SK-N-SH (cell line): ENCODE measurements at regions not wholly inside any gene's neighbourhood (a gene's known extent, or its start where the extent isn't known, plus 50 kb on each side); places are given as distances from the start of the nearest gene placed in this dataset.

Source experiments
- CTCF ChIP-seq: fragments of 200-600 bp; sonication (generic); IDR thresholded peaks from 2 replicates; pipeline ENCODE4 v1.6.1; 2017; ENCODE audit warnings: antibody characterized with exemption, mild to moderate bottlenecking, moderate library complexity
- EP300 ChIP-seq, 2 experiments: IDR thresholded peaks; 2 replicates each; pipeline versions ENCODE4 v1.4.0 to v1.6.1; 2012; ENCODE audit warnings: borderline replicate concordance in 1 of 2, low read depth in 1 of 2, low read length in 1 of 2
- EZH2phosphoT487 ChIP-seq: fragments of 200-600 bp; sonication (generic); IDR thresholded peaks from 2 replicates; pipeline ENCODE4 v1.6.1; 2017; ENCODE audit warnings: low read depth, mixed run types, mild to moderate bottlenecking, antibody characterized with exemption, moderate library complexity, borderline replicate concordance
- FOSL2 ChIP-seq: IDR thresholded peaks from 2 replicates; pipeline ENCODE4 v1.4.0; 2012; ENCODE audit warnings: low read depth, mild to moderate bottlenecking, moderate library complexity, borderline replicate concordance
- POLR2AphosphoS5 ChIP-seq: IDR thresholded peaks from 2 replicates; pipeline ENCODE4 v1.6.1; 2012; ENCODE audit warnings: low read depth, low read length
- RCOR1 ChIP-seq: fragments of 150-350 bp; IDR thresholded peaks from 2 replicates; pipeline ENCODE4 v1.6.1; 2017; ENCODE audit warnings: antibody characterized with exemption, low read length
- RXRA ChIP-seq: IDR thresholded peaks from 2 replicates; pipeline ENCODE4 v1.4.0; 2012; ENCODE audit warnings: low read depth, mild to moderate bottlenecking, borderline replicate concordance
- SIN3A ChIP-seq: IDR thresholded peaks from 2 replicates; pipeline ENCODE4 v1.6.1; 2012; ENCODE audit warnings: low read depth, mild to moderate bottlenecking, low read length, moderate library complexity, borderline replicate concordance
- SMC3 ChIP-seq: IDR thresholded peaks from 2 replicates; pipeline ENCODE4 v1.6.1; 2012; ENCODE audit warnings: low read depth, low read length, improper control_type of control experiment
- YY1 ChIP-seq: IDR thresholded peaks from 2 replicates; pipeline ENCODE4 v1.4.0; 2012; ENCODE audit warnings: low read depth, mild to moderate bottlenecking
- TF ChIP-seq, protein P1 (sequence below): IDR thresholded peaks from 2 replicates; pipeline ENCODE4 v1.4.0; 2012; ENCODE audit warnings: low read depth

- TF ChIP-seq SIN3A (no peak), CTCF (no peak), EZH2phosphoT487 (no peak), FOSL2 (no peak), EP300 (IDR thresholded peaks at IDR 0.05; ENCODE audit: borderline replicate concordance in 1 of 2, low read depth in 1 of 2, low read length in 1 of 2) (no peak), YY1 (no peak), POLR2AphosphoS5 (no peak), RCOR1 (no peak), SMC3 (no peak), RXRA (no peak)
- TF ChIP-seq, protein P1, sequence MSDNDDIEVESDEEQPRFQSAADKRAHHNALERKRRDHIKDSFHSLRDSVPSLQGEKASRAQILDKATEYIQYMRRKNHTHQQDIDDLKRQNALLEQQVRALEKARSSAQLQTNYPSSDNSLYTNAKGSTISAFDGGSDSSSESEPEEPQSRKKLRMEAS, result no peak
These were observed 120.0 kb downstream of the BEGAIN start for GRCh38 chr14:100467046-100467750.
